NCI-H748 treated with DMSO at 0.1 percent for 48 hours (cell line): ENCODE measurements at regions not wholly inside any gene's neighbourhood (a gene's known extent, or its start where the extent isn't known, plus 50 kb on each side); places are given as distances from the start of the nearest gene placed in this dataset.

Experiments used
- DNase-seq: peaks from one replicate; lab custom pipeline; 2025; lab: John Stamatoyannopoulos, UW

GRCh38 chr2:58562276-58562675 is 321.2 kb upstream of the FANCL start:
- DNase-seq: no peak

- no peak for DNase-seq
These were observed 319.4 kb upstream of the FANCL start for GRCh38 chr2:58560531-58560930.

- no peak for DNase-seq
These were observed 317.8 kb upstream of the FANCL start for GRCh38 chr2:58558881-58559280.

- DNase-seq: no peak
These were observed 316.1 kb upstream of the FANCL start for GRCh38 chr2:58557176-58557575.

GRCh38 chr2:58553937-58554336 is 312.8 kb upstream of the FANCL start:
- DNase-seq: no peak

- DNase-seq: no peak
These were observed 312.4 kb upstream of the FANCL start for GRCh38 chr2:58553522-58553921.

GRCh38 chr2:58545300-58546280 is 304.5 kb upstream of the FANCL start:
- DNase-seq: no peak

GRCh38 chr2:58543442-58543841 is 302.3 kb upstream of the FANCL start:
- DNase-seq: peak; percentile 8

GRCh38 chr2:58541511-58541910 is 300.4 kb upstream of the FANCL start:
- no peak for DNase-seq

- DNase-seq: no peak
These were observed 299.6 kb upstream of the FANCL start for GRCh38 chr2:58540681-58541080.

- peak; percentile 58 for DNase-seq
These were observed 298.8 kb upstream of the FANCL start for GRCh38 chr2:58539973-58540372.

- DNase-seq: no peak
These were observed 294.9 kb upstream of the FANCL start for GRCh38 chr2:58535990-58536389.

GRCh38 chr2:58535182-58535581 is 294.1 kb upstream of the FANCL start:
- peak; percentile 70 for DNase-seq

GRCh38 chr2:58533376-58533775 is 292.3 kb upstream of the FANCL start:
- no peak for DNase-seq

GRCh38 chr2:58532641-58533040 is 291.5 kb upstream of the FANCL start:
- no peak for DNase-seq

- no peak for DNase-seq
These were observed 286.5 kb upstream of the FANCL start for GRCh38 chr2:58527647-58528046.

- DNase-seq: no peak
These were observed 280.9 kb upstream of the FANCL start for GRCh38 chr2:58521803-58522554.

GRCh38 chr2:58520903-58521302 is 279.8 kb upstream of the FANCL start:
- DNase-seq: no peak

- no peak for DNase-seq
These were observed 276.8 kb upstream of the FANCL start for GRCh38 chr2:58517881-58518280.

GRCh38 chr2:58516695-58517094 is 275.6 kb upstream of the FANCL start:
- no peak for DNase-seq

GRCh38 chr2:58515827-58516573 is 274.9 kb upstream of the FANCL start:
- no peak for DNase-seq

GRCh38 chr2:58514252-58514651 is 273.1 kb upstream of the FANCL start:
- no peak for DNase-seq
